Heart left ventricle (tissue), 16 donors: ENCODE measurements at regions not wholly inside any gene's neighbourhood (a gene's known extent, or its start where the extent isn't known, plus 50 kb on each side); places are given as distances from the start of the nearest gene placed in this dataset.

Source experiments
- ATAC-seq, 4 donors: fragments of 200-7000 bp; cut with Tn5 transposase; one replicate each; pipeline ENCODE4 v1.9.1; 2020 to 2022; ENCODE audit warnings: moderate library complexity in 4 of 4, mild to moderate bottlenecking in 3 of 4, moderate number of reproducible peaks in 1 of 4
- DNase-seq, 5 donors: peaks; one replicate each; pipeline ENCODE4 v3.0.0-alpha.2; 2020
- H3K27ac ChIP-seq, 12 donors: fragments of 200-600 bp; sonication (generic) in 4 of 12; one replicate each; pipeline versions ENCODE4 v1.5.0 to v1.8.0; 2016 to 2022; ENCODE audit warnings: mild to moderate bottlenecking in 2 of 12
- H3K27me3 ChIP-seq, 9 donors: fragments of 200-600 bp; sonication (generic) in 2 of 9; one replicate each; pipeline versions ENCODE4 v1.5.1 to v1.8.0; 2016 to 2022; ENCODE audit warnings: mild to moderate bottlenecking in 3 of 9
- H3K36me3 ChIP-seq, 9 donors: fragments of 200-600 bp; sonication (generic) in 2 of 9; one replicate each; pipeline versions ENCODE4 v1.5.0 to v1.8.0; 2018 to 2022; ENCODE audit warnings: mild to moderate bottlenecking in 2 of 9
- H3K4me1 ChIP-seq, 12 donors: fragments of 200-600 bp; sonication (generic) in 4 of 12; one replicate each; pipeline versions ENCODE4 v1.5.0 to v1.8.0; 2016 to 2022; ENCODE audit warnings: mild to moderate bottlenecking in 3 of 12
- H3K4me3 ChIP-seq, 12 donors: fragments of 200-600 bp; sonication (generic) in 4 of 12; one replicate each; pipeline versions ENCODE4 v1.5.0 to v1.8.0; 2017 to 2022; ENCODE audit warnings: mild to moderate bottlenecking in 9 of 12, moderate library complexity in 4 of 12
- H3K9me3 ChIP-seq, 12 donors: fragments of 200-600 bp; sonication (generic) in 4 of 12; one replicate each; pipeline versions ENCODE4 v1.5.0 to v1.8.0; 2016 to 2022; ENCODE audit warnings: mild to moderate bottlenecking in 1 of 12
- CTCF ChIP-seq, 12 donors: fragments of 200-600 bp; sonication (generic) in 4 of 12; IDR thresholded peaks; one replicate each; pipeline versions ENCODE4 v1.5.0 to v1.8.0; 2018 to 2022; ENCODE audit warnings: antibody characterized with exemption in 12 of 12, mild to moderate bottlenecking in 5 of 12
- POLR2A ChIP-seq, 2 donors: fragments of 450-650 bp; IDR thresholded peaks; one replicate each; pipeline ENCODE4 v1.6.1; 2017; ENCODE audit warnings: antibody characterized with exemption in 2 of 2, mild to moderate bottlenecking in 2 of 2, moderate library complexity in 2 of 2
- WGBS, 4 donors: extraction: QIAGEN DNeasy Blood & Tissue Kit in 2 of 4; methylation state at CpG; one replicate each; pipeline versions ENCODE4 v1.1.5 to v1.1.7; 2013 to 2018; 5-methylcytosine and 5-hydroxymethylcytosine counted together
- intact Hi-C, 10 donors: fragments of 100-400 bp; cut with DNase I; formaldehyde crosslinking; loops; one replicate each; pipeline versions ENCODE4 v1.11.1 to v1.14.2; 2022
- donor health status: ischemic (EF 13 %, LVEDD 7.1; RV severe dilation, severe dysfunction).
- donor health status: healthy with polysubstance abuse.
- donor health status: DM: no; HTN: yes; CAD: no.
- donor health status: DM: no; HTN: no; CAD: no.
- donor health status: ischemic (EF 25% LVEDD 6.9; RV normal size, moderate dysfunction).
- donor health status: ischemic (EF 25% LVEDD 5.7; RV mildly dilated, moderate dysfunction).
- donor health status: healthy.
- donor health status: DM: yes; HTN: yes; CAD: no.
- donor health status: ischemic (EF 35%, LVEDD 5.7; RV mildly dilated, moderate dysfunction).
- donor health status: nonischemic (EF 11% LVEDD 7.7; RV severe dilation, severe dysfunction).
- donor health status: DM: yes; HTN: yes; CAD: no.
- donor health status: PGD.
- donor health status: ischemic (EF 29% LVEDD 5.4; RV normal size, mild dysfunction).
- donor health status: nonischemic (EF 23%, LVEDD 6.1; RV moderate dilation, normal function).

- Histone ChIP-seq H3K27ac (no peak overlapping the region), H3K27me3 (no peaks in the 10 kb centered on the region), H3K36me3 (no peaks in the 10 kb centered on the region), H3K9me3 (peaks cover 0 to 8% (median 0%) of the 10 kb centered on the region in 12 donors), H3K4me1 (peaks cover 0 to 23% (median 3%) of the 10 kb centered on the region in 12 donors), H3K4me3 (no peak overlapping the region)
- DNase-seq (no peak), ATAC-seq (no peak)
- WGBS, 4 donors, result 91 to 93% (median 91%) methylated on average over 1 of the region's 1 CpG
- intact Hi-C loops, result loop anchor here in 2 of 10 donors (5.0 to 10.0 kb wide), 2 partner anchors 126 to 272 kb away; no protein-coding TSS in a partner anchor
- TF ChIP-seq CTCF (IDR thresholded peaks at IDR 0.05) (no peak), POLR2A (IDR thresholded peaks at IDR 0.05) (no peak)
Measured at GRCh38 chr9:88730780-88731179, 195.8 kb downstream of the NXNL2 start.

GRCh38 chr9:88732128-88732527 lies 197.2 kb downstream of the NXNL2 start:
- WGBS, 4 donors, result 66 to 81% (median 75%) methylated on average over 4 of the region's 4 CpGs
- DNase-seq (no peak), ATAC-seq (peak; percentile 30 to 71 (median 60))
- Histone ChIP-seq H3K36me3 (no peaks in the 10 kb centered on the region), H3K9me3 (peaks cover 0 to 8% (median 0%) of the 10 kb centered on the region in 12 donors), H3K27me3 (no peaks in the 10 kb centered on the region), H3K27ac (peak overlapping the region in 9 of 12 donors; percentile 13 to 64 (median 31)), H3K4me1 (peaks cover 0 to 23% (median 3%) of the 10 kb centered on the region in 12 donors), H3K4me3 (no peak overlapping the region)
- TF ChIP-seq CTCF (IDR thresholded peaks at IDR 0.05) (no peak), POLR2A (IDR thresholded peaks at IDR 0.05) (no peak)
- intact Hi-C loops, result loop anchor here in 2 of 10 donors (5.0 to 10.0 kb wide), 2 partner anchors 127 to 270 kb away; no protein-coding TSS in a partner anchor

- TF ChIP-seq POLR2A (IDR thresholded peaks at IDR 0.05), result no peak
- no peak for TF ChIP-seq CTCF (IDR thresholded peaks at IDR 0.05)
- 60 to 69% (median 65%) methylated on average over 8 of the region's 8 CpGs for WGBS, 4 donors
- DNase-seq (peak in 2 of 5 donors; percentile 72 to 89), ATAC-seq (peak in 2 of 4 donors; percentile 54 to 66)
- intact Hi-C loops, result loop anchor here in 2 of 10 donors (5.0 to 10.0 kb wide), 2 partner anchors 129 to 268 kb away; no protein-coding TSS in a partner anchor
- Histone ChIP-seq H3K27ac (peak overlapping the region in 4 of 12 donors; percentile 13 to 64 (median 63)), H3K36me3 (no peaks in the 10 kb centered on the region), H3K4me3 (no peak overlapping the region), H3K9me3 (peaks cover 0 to 8% (median 0%) of the 10 kb centered on the region in 12 donors), H3K27me3 (no peaks in the 10 kb centered on the region), H3K4me1 (peaks cover 0 to 23% (median 3%) of the 10 kb centered on the region in 12 donors)
Measured at GRCh38 chr9:88733651-88734421, 198.9 kb downstream of the NXNL2 start.

- intact Hi-C loops, result loop anchor here in 2 of 10 donors (5.0 to 10.0 kb wide), 2 partner anchors 130 to 268 kb away; no protein-coding TSS in a partner anchor
- H3K9me3 ChIP-seq, result peaks cover 0 to 8% (median 0%) of the 10 kb centered on the region in 12 donors
- H3K27ac ChIP-seq, result peak overlapping the region in 2 of 12 donors; percentile 3 to 64
- DNase-seq (no peak), ATAC-seq (no peak)
- no peaks in the 10 kb centered on the region for H3K27me3 ChIP-seq
- H3K4me1 ChIP-seq, result peaks cover 0 to 23% (median 3%) of the 10 kb centered on the region in 12 donors
- H3K36me3 ChIP-seq, result no peaks in the 10 kb centered on the region
- TF ChIP-seq CTCF (IDR thresholded peaks at IDR 0.05), result no peak
- TF ChIP-seq POLR2A (IDR thresholded peaks at IDR 0.05), result no peak
- no peak overlapping the region for H3K4me3 ChIP-seq
Measured at GRCh38 chr9:88734527-88734926, 199.5 kb downstream of the NXNL2 start.
